ENCODE measurements at regions not wholly inside any gene's neighbourhood (a gene's known extent, or its start where the extent isn't known, plus 50 kb on each side); places are given as distances from the start of the nearest gene placed in this dataset.

GRCh38 chr13:50441130-50441529 lies 402.4 kb downstream of the DLEU7 start:
- Histone ChIP-seq H2BK120ac (ENCODE audit: low read depth, low read length) (no peak overlapping the region), H3K36me3 (ENCODE audit: control insufficient read depth, insufficient read depth, low read length) (no peaks in the 10 kb centered on the region), H3K4ac (ENCODE audit: low read depth, low read length) (no peak overlapping the region), H3K23ac (ENCODE audit: low read length) (no peak overlapping the region), H2BK5ac (ENCODE audit: low read length) (no peak overlapping the region), H3K18ac (ENCODE audit: low read length) (no peak overlapping the region), H3K9ac (ENCODE audit: low read length) (no peak overlapping the region), H4K5ac (ENCODE audit: low read length) (no peak overlapping the region), H3K4me3 (ENCODE audit: low read length) (no peak overlapping the region), H3K27ac (ENCODE audit: low read depth, low read length) (no peak overlapping the region), H2BK15ac (replicated peaks; ENCODE audit: low read depth) (no peak overlapping the region), H3K4me2 (ENCODE audit: low read length) (no peak overlapping the region), H4K8ac (ENCODE audit: low read depth, low read length) (no peak overlapping the region), H3K27me3 (ENCODE audit: insufficient read depth, low read length, poor library complexity) (no peaks in the 10 kb centered on the region), H2AK5ac (ENCODE audit: low read length) (no peak overlapping the region), H3K56ac (ENCODE audit: low read length) (no peak overlapping the region), H3K4me1 (ENCODE audit: control insufficient read depth, low read depth, low read length) (no peaks in the 10 kb centered on the region), H3K79me2 (ENCODE audit: control insufficient read depth, insufficient read depth, low read length) (no peaks in the 10 kb centered on the region), H3K79me1 (ENCODE audit: low read length) (no peaks in the 10 kb centered on the region)
- WGBS (ENCODE audit: extremely low coverage, insufficient coverage, low lambda C conversion rate): no CpG with 5 or more reads among the region's 1 CpG
- no peak for DNase-seq

DNA sequence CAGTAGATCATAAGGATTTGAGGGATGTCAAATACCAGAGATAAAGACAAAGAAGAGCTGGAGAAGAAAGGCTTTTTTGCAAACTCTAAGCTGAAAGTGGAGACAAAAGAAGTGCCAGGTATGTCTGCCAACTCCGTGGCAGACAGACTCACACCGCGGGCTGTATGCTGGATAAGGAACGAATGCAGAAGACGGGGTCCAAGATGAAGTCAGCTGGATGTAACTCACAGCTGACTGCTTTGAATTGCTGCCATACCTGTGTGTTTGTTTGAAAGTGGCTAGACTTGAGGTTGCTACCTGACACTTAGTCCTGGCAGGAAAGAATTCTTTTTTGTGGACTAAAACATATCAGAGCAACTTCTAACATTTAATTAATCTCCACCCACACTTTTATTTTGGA lies 398.8 kb downstream of the DLEU7 start:
- Histone ChIP-seq H3K23ac (ENCODE audit: low read length) (no peak overlapping the region), H3K56ac (ENCODE audit: low read length) (no peak overlapping the region), H3K36me3 (ENCODE audit: control insufficient read depth, insufficient read depth, low read length) (no peaks in the 10 kb centered on the region), H3K79me1 (ENCODE audit: low read length) (no peaks in the 10 kb centered on the region), H3K79me2 (ENCODE audit: control insufficient read depth, insufficient read depth, low read length) (no peaks in the 10 kb centered on the region), H3K18ac (ENCODE audit: low read length) (no peak overlapping the region), H2BK120ac (ENCODE audit: low read depth, low read length) (no peak overlapping the region), H2BK5ac (ENCODE audit: low read length) (no peak overlapping the region), H3K4me2 (ENCODE audit: low read length) (no peak overlapping the region), H2BK15ac (replicated peaks; ENCODE audit: low read depth) (no peak overlapping the region), H4K5ac (ENCODE audit: low read length) (no peak overlapping the region), H4K8ac (ENCODE audit: low read depth, low read length) (no peak overlapping the region), H3K4me3 (ENCODE audit: low read length) (no peak overlapping the region), H3K4ac (ENCODE audit: low read depth, low read length) (no peak overlapping the region), H3K27me3 (ENCODE audit: insufficient read depth, low read length, poor library complexity) (no peaks in the 10 kb centered on the region), H3K4me1 (ENCODE audit: control insufficient read depth, low read depth, low read length) (peaks cover 3% of the 10 kb centered on the region), H3K27ac (ENCODE audit: low read depth, low read length) (no peak overlapping the region), H2AK5ac (ENCODE audit: low read length) (no peak overlapping the region), H3K9ac (ENCODE audit: low read length) (no peak overlapping the region)
- peak; percentile 21 for DNase-seq
- WGBS (ENCODE audit: extremely low coverage, insufficient coverage, low lambda C conversion rate): no CpG with 5 or more reads among the region's 5 CpGs

DNA sequence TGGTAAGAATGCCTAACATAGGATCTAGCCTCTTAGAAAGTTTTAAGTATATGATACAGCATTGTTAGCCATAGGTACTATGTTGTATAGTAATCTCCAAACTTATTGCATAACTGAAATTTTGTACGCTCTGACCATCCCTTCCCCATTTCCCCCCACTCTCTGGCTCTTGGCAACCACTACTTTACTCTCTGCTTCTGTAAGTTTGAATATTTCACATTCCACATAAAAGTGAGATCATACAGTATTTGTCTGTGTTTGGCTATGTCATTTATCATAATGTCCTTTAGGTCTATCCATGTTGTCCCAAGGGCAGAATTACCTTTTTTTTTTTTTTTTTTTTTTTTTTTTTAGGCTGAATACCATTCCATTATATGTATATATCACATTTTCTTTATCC lies 396.9 kb downstream of the DLEU7 start:
- no peak for DNase-seq
- WGBS (ENCODE audit: extremely low coverage, insufficient coverage, low lambda C conversion rate): no CpG with 5 or more reads among the region's 1 CpG
- no peak overlapping the region for H3K4ac ChIP-seq (ENCODE audit: low read depth, low read length)

DNA sequence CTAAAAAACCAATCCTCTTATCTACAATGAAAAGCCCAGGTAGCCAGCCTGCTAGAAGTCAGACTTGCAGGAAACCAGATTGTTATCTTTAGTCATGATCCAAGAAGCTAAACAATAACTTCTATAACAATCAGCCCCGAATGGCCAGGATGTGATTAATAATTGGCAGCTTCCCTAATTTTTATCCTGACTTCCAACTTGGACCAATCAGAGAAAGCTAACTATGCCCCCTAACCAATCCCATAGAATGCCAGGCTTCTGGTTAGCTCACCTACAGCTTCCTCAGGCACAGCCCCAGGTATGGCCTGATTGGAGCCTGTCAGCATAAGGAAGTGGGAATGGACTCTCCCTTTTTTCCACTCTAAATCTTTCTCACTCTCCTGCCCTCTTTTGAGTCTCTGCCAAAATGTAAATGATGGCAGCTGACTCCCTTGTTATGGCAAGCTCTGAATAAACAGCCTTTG lies 394.9 kb downstream of the DLEU7 start:
- no peak overlapping the region for H4K8ac ChIP-seq (ENCODE audit: low read depth, low read length)
- no peak overlapping the region for H3K9ac ChIP-seq (ENCODE audit: low read length)
- DNase-seq: no peak
- no peaks in the 10 kb centered on the region for H3K79me2 ChIP-seq (ENCODE audit: control insufficient read depth, insufficient read depth, low read length)
- H3K23ac ChIP-seq (ENCODE audit: low read length): no peak overlapping the region
- no peak overlapping the region for H3K4me2 ChIP-seq (ENCODE audit: low read length)
- no peak overlapping the region for H2BK15ac ChIP-seq (replicated peaks; ENCODE audit: low read depth)
- no peaks in the 10 kb centered on the region for H3K27me3 ChIP-seq (ENCODE audit: insufficient read depth, low read length, poor library complexity)
- H3K27ac ChIP-seq (ENCODE audit: low read depth, low read length): no peak overlapping the region
- no peak overlapping the region for H4K5ac ChIP-seq (ENCODE audit: low read length)
- H3K4me1 ChIP-seq (ENCODE audit: control insufficient read depth, low read depth, low read length): peaks cover 3% of the 10 kb centered on the region
- no peak overlapping the region for H2BK120ac ChIP-seq (ENCODE audit: low read depth, low read length)
- H3K36me3 ChIP-seq (ENCODE audit: control insufficient read depth, insufficient read depth, low read length): no peaks in the 10 kb centered on the region
- no peak overlapping the region for H3K18ac ChIP-seq (ENCODE audit: low read length)
- no peaks in the 10 kb centered on the region for H3K79me1 ChIP-seq (ENCODE audit: low read length)
- H3K4me3 ChIP-seq (ENCODE audit: low read length): no peak overlapping the region
- no peak overlapping the region for H3K4ac ChIP-seq (ENCODE audit: low read depth, low read length)
- no CpG with 5 or more reads among the region's 1 CpG for WGBS (ENCODE audit: extremely low coverage, insufficient coverage, low lambda C conversion rate)
- H3K56ac ChIP-seq (ENCODE audit: low read length): no peak overlapping the region
- no peak overlapping the region for H2BK5ac ChIP-seq (ENCODE audit: low read length)
- no peak overlapping the region for H2AK5ac ChIP-seq (ENCODE audit: low read length)

More for the DNA sequence above, 396.9 kb downstream of the DLEU7 start:
- H4K5ac ChIP-seq (ENCODE audit: low read length): no peak overlapping the region
- peaks cover 3% of the 10 kb centered on the region for H3K4me1 ChIP-seq (ENCODE audit: control insufficient read depth, low read depth, low read length)
- H2BK120ac ChIP-seq (ENCODE audit: low read depth, low read length): no peak overlapping the region
- no peak overlapping the region for H2BK15ac ChIP-seq (replicated peaks; ENCODE audit: low read depth)
- H4K8ac ChIP-seq (ENCODE audit: low read depth, low read length): no peak overlapping the region
- H3K23ac ChIP-seq (ENCODE audit: low read length): no peak overlapping the region
- H3K56ac ChIP-seq (ENCODE audit: low read length): no peak overlapping the region
- H3K79me2 ChIP-seq (ENCODE audit: control insufficient read depth, insufficient read depth, low read length): no peaks in the 10 kb centered on the region
- H3K4me3 ChIP-seq (ENCODE audit: low read length): no peak overlapping the region
- no peak overlapping the region for H3K18ac ChIP-seq (ENCODE audit: low read length)
- H3K27me3 ChIP-seq (ENCODE audit: insufficient read depth, low read length, poor library complexity): no peaks in the 10 kb centered on the region
- H3K36me3 ChIP-seq (ENCODE audit: control insufficient read depth, insufficient read depth, low read length): no peaks in the 10 kb centered on the region
- no peak overlapping the region for H3K9ac ChIP-seq (ENCODE audit: low read length)
- H2BK5ac ChIP-seq (ENCODE audit: low read length): no peak overlapping the region
- H3K79me1 ChIP-seq (ENCODE audit: low read length): no peaks in the 10 kb centered on the region
- H3K4me2 ChIP-seq (ENCODE audit: low read length): no peak overlapping the region
- H3K27ac ChIP-seq (ENCODE audit: low read depth, low read length): no peak overlapping the region
- no peak overlapping the region for H2AK5ac ChIP-seq (ENCODE audit: low read length)

GRCh38 chr13:50449465-50449864 lies 394.0 kb downstream of the DLEU7 start:
- H2BK15ac ChIP-seq (replicated peaks; ENCODE audit: low read depth): no peak overlapping the region
- no peaks in the 10 kb centered on the region for H3K79me1 ChIP-seq (ENCODE audit: low read length)
- no peak overlapping the region for H3K56ac ChIP-seq (ENCODE audit: low read length)
- no peak overlapping the region for H3K4me3 ChIP-seq (ENCODE audit: low read length)
- no peak overlapping the region for H3K23ac ChIP-seq (ENCODE audit: low read length)
- H3K36me3 ChIP-seq (ENCODE audit: control insufficient read depth, insufficient read depth, low read length): no peaks in the 10 kb centered on the region
- H3K9ac ChIP-seq (ENCODE audit: low read length): no peak overlapping the region
- H2BK5ac ChIP-seq (ENCODE audit: low read length): no peak overlapping the region
- no peaks in the 10 kb centered on the region for H3K27me3 ChIP-seq (ENCODE audit: insufficient read depth, low read length, poor library complexity)
- no peak overlapping the region for H3K18ac ChIP-seq (ENCODE audit: low read length)
- H2AK5ac ChIP-seq (ENCODE audit: low read length): no peak overlapping the region
- no peak overlapping the region for H2BK120ac ChIP-seq (ENCODE audit: low read depth, low read length)
- no peak overlapping the region for H4K8ac ChIP-seq (ENCODE audit: low read depth, low read length)
- H3K4me1 ChIP-seq (ENCODE audit: control insufficient read depth, low read depth, low read length): peaks cover 3% of the 10 kb centered on the region
- H4K5ac ChIP-seq (ENCODE audit: low read length): no peak overlapping the region
- no CpG with 5 or more reads among the region's 2 CpGs for WGBS (ENCODE audit: extremely low coverage, insufficient coverage, low lambda C conversion rate)
- H3K4me2 ChIP-seq (ENCODE audit: low read length): no peak overlapping the region
- H3K79me2 ChIP-seq (ENCODE audit: control insufficient read depth, insufficient read depth, low read length): no peaks in the 10 kb centered on the region
- no peak overlapping the region for H3K27ac ChIP-seq (ENCODE audit: low read depth, low read length)
- no peak overlapping the region for H3K4ac ChIP-seq (ENCODE audit: low read depth, low read length)
- DNase-seq: no peak

- no peak overlapping the region for H2BK120ac ChIP-seq (ENCODE audit: low read depth, low read length)
- H3K4me1 ChIP-seq (ENCODE audit: control insufficient read depth, low read depth, low read length): peaks cover 3% of the 10 kb centered on the region
- H3K9ac ChIP-seq (ENCODE audit: low read length): no peak overlapping the region
- H3K79me1 ChIP-seq (ENCODE audit: low read length): no peaks in the 10 kb centered on the region
- no peaks in the 10 kb centered on the region for H3K27me3 ChIP-seq (ENCODE audit: insufficient read depth, low read length, poor library complexity)
- H3K56ac ChIP-seq (ENCODE audit: low read length): no peak overlapping the region
- H3K79me2 ChIP-seq (ENCODE audit: control insufficient read depth, insufficient read depth, low read length): no peaks in the 10 kb centered on the region
- no peak overlapping the region for H3K27ac ChIP-seq (ENCODE audit: low read depth, low read length)
- no peak overlapping the region for H2AK5ac ChIP-seq (ENCODE audit: low read length)
- no peak overlapping the region for H3K18ac ChIP-seq (ENCODE audit: low read length)
- no peak overlapping the region for H4K5ac ChIP-seq (ENCODE audit: low read length)
- no peak overlapping the region for H3K23ac ChIP-seq (ENCODE audit: low read length)
- no peak overlapping the region for H3K4me2 ChIP-seq (ENCODE audit: low read length)
- no peak overlapping the region for H2BK5ac ChIP-seq (ENCODE audit: low read length)
- no peak overlapping the region for H4K8ac ChIP-seq (ENCODE audit: low read depth, low read length)
- H2BK15ac ChIP-seq (replicated peaks; ENCODE audit: low read depth): no peak overlapping the region
- no peak for DNase-seq
- H3K4ac ChIP-seq (ENCODE audit: low read depth, low read length): no peak overlapping the region
- no peaks in the 10 kb centered on the region for H3K36me3 ChIP-seq (ENCODE audit: control insufficient read depth, insufficient read depth, low read length)
- H3K4me3 ChIP-seq (ENCODE audit: low read length): no peak overlapping the region
- WGBS (ENCODE audit: extremely low coverage, insufficient coverage, low lambda C conversion rate): no CpG with 5 or more reads among the region's 2 CpGs
These were observed 393.2 kb downstream of the DLEU7 start for GRCh38 chr13:50450279-50450678.
